ENCODE measurements at regions not wholly inside any gene's neighbourhood (a gene's known extent, or its start where the extent isn't known, plus 50 kb on each side); places are given as distances from the start of the nearest gene placed in this dataset.

DNA sequence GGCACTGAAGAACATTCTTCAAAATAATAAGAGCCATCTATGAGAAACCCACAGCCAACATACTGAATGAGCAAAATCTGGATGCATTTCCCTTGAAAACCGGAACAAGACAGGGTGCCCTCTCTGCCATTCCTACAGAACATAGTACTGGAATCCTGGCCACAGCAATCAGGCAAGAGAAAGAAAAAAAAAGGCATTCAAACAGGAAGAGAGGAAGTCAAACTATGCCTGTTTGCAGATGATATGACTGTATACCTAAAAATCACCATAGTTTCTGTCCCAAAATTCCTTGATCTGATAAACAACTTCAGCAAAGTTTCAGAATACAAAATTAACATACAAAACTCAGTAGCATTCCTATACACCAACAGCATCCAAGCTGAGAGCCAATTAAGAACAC is 119.5 kb upstream of the PARD3B start:
- TF ChIP-seq, protein P1, sequence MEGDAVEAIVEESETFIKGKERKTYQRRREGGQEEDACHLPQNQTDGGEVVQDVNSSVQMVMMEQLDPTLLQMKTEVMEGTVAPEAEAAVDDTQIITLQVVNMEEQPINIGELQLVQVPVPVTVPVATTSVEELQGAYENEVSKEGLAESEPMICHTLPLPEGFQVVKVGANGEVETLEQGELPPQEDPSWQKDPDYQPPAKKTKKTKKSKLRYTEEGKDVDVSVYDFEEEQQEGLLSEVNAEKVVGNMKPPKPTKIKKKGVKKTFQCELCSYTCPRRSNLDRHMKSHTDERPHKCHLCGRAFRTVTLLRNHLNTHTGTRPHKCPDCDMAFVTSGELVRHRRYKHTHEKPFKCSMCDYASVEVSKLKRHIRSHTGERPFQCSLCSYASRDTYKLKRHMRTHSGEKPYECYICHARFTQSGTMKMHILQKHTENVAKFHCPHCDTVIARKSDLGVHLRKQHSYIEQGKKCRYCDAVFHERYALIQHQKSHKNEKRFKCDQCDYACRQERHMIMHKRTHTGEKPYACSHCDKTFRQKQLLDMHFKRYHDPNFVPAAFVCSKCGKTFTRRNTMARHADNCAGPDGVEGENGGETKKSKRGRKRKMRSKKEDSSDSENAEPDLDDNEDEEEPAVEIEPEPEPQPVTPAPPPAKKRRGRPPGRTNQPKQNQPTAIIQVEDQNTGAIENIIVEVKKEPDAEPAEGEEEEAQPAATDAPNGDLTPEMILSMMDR (IDR thresholded peaks at IDR 0.05; ENCODE audit: low read depth, low read length, missing control alignments): no peak
- DNase-seq (ENCODE audit: extremely low read depth, low read depth): no peak
- no peak overlapping the region for H3K4me3 ChIP-seq (replicated peaks; ENCODE audit: low read depth, low read length)

DNA sequence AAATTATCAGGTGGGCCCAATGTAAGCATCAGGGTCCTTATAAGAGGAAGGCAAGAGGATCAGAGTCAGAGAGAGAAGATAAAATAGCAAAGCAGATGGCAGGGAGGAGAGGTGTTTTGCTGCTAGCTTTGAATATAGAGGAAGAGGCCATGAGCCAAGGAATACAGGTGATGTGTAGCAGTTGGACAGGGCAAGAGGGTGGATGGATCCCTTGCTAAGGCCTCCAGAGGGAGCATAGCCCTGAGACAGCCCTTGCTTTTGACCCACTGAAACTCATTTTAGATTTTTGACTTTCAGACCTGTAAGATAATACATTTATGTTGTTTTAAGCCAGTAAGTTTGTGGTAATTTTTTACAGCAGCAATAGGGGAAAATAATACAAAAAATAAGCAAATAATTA is 116.6 kb upstream of the PARD3B start:
- no peak overlapping the region for H3K4me3 ChIP-seq (replicated peaks; ENCODE audit: low read depth, low read length)
- TF ChIP-seq, protein P1 (IDR thresholded peaks at IDR 0.05; ENCODE audit: low read depth, low read length, missing control alignments): no peak
- no peak for DNase-seq (ENCODE audit: extremely low read depth, low read depth)

DNA sequence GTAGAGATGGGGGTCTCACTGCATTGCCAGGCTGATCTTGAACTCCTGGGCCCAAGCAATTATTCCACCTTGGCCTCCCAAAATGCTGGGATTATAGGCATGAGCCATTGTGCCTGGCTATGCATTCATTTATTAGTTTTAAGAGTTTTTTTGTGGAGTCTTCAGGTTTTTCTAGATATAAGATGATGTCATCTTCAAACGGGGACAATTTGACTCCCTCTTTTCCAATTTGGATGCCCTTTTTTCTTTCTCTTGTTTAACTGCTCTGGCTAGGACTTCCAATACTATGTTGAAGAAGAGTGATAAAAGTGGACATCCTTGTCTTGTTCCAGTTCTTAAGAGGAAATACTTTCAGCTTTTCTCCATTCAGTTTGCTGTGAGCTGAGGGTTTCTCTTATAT is 113.7 kb upstream of the PARD3B start:
- DNase-seq (ENCODE audit: extremely low read depth, low read depth): no peak
- TF ChIP-seq, protein P1 (IDR thresholded peaks at IDR 0.05; ENCODE audit: low read depth, low read length, missing control alignments): no peak
- no peak overlapping the region for H3K4me3 ChIP-seq (replicated peaks; ENCODE audit: low read depth, low read length)

DNA sequence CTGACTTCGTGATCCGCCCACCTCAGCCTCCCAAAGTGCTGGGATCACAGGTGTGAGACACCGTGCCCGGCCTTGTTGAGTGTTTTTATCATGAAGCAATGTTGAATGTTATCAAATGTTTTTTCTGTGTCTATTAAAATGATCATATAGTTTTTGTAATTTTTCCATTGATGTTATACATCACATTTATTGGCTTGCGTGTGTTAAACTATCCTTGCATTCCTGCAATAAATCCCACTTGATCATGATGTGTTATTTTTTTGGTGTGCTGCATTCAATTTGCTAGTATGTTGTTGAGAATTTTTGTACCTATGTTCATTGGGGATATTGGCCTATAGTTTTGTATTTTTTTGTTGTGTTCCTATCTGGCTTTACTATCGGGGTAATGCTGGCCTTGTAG is 113.1 kb upstream of the PARD3B start:
- no peak overlapping the region for H3K4me3 ChIP-seq (replicated peaks; ENCODE audit: low read depth, low read length)
- DNase-seq (ENCODE audit: extremely low read depth, low read depth): no peak
- TF ChIP-seq, protein P1 (IDR thresholded peaks at IDR 0.05; ENCODE audit: low read depth, low read length, missing control alignments): no peak

DNA sequence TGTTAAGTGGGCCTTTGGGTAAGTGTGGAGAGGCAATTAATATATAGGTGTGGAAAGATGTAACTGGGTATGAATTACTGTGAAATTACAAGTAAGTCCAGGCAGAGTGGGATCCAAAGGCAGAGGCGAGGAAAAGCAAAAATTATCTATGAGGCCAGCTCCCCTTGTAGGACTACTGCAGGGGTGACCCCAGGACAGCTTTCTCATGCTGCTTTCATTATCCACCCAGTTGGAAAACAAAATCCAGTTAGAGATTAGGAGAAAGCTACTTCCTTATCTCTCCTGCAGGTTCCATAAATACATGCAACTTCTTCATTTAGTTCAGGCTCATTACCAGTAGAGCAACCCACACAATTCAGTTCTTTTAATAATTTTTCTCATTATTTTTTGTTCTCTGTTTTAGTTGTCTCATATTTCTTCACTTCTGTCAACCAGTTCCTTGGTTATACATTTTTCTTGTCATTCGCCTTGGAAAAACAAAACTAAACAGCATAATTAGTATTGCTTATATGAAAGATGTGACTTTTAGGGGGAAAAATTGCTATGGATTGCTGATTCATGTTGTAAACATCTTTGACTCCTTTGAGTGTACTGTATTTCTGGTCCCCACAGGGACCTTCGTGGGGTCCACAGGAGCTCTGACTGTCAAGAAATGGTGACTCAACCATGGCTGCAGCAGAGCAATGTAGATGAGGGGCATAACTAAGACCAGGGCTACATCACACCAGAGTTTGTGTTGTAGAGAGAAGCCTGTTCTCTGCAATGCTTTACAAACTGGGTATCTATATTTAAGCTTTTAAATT is 110.4 kb upstream of the PARD3B start:
- TF ChIP-seq, protein P1 (IDR thresholded peaks at IDR 0.05; ENCODE audit: low read depth, low read length, missing control alignments): no peak
- no peak for DNase-seq (ENCODE audit: extremely low read depth, low read depth)
- H3K4me3 ChIP-seq (replicated peaks; ENCODE audit: low read depth, low read length): no peak overlapping the region

DNA sequence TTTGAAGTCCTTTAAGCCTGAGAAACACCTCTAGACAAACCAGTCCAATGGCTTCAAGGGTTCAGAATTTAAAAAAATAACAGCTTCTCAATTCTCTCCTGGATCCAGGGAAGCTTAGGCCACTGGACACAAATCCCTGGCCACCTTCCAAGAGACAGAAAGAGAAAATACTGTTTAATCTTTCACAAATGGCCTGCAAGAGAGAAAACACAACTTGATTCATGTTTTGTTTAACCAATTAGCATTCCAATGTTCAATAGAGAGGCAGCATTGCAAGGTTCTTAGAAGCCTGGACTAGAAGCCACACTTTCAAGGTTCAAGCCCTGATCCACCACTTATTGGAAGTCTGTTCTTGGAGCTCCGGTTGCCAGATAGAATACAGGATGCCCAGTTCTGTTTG is 109.0 kb upstream of the PARD3B start:
- DNase-seq (ENCODE audit: extremely low read depth, low read depth): no peak
- TF ChIP-seq, protein P1 (IDR thresholded peaks at IDR 0.05; ENCODE audit: low read depth, low read length, missing control alignments): no peak
- no peak overlapping the region for H3K4me3 ChIP-seq (replicated peaks; ENCODE audit: low read depth, low read length)

DNA sequence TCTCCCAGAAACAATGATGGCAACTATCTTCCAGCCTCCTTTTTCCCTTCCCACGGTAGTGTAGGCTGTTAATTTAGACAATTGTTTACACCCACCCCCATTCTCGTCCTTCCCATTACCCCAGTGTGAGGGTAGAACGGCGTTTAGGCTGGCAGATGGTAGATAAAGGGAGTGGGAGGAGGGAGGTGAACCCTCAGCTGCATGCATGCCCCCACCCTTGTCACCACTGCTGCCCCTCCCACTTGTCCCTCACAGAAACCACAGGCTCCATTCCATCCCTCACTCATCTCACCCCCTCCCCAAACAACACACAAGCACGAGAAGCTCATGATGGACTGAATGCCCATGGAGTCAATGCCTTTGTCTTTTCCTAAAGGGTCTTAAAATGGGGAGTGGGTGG is 107.9 kb upstream of the PARD3B start:
- TF ChIP-seq, protein P1 (IDR thresholded peaks at IDR 0.05; ENCODE audit: low read depth, low read length, missing control alignments): no peak
- DNase-seq (ENCODE audit: extremely low read depth, low read depth): no peak
- no peak overlapping the region for H3K4me3 ChIP-seq (replicated peaks; ENCODE audit: low read depth, low read length)

All from HFF-Myc (cell line).